Stimulated activated CD8-positive, alpha-beta memory T cell treated with anti-CD3 and anti-CD28 coated beads, Interleukin-15, amount 100 ng/mL, for 1 hour (primary cell): ENCODE measurements at regions not wholly inside any gene's neighbourhood (a gene's known extent, or its start where the extent isn't known, plus 50 kb on each side); places are given as distances from the start of the nearest gene placed in this dataset.

Experiments used
- DNase-seq: peaks from one replicate; pipeline ENCODE4 v3.0.0-alpha.2; 2020; ENCODE audit warnings: low read depth

DNA sequence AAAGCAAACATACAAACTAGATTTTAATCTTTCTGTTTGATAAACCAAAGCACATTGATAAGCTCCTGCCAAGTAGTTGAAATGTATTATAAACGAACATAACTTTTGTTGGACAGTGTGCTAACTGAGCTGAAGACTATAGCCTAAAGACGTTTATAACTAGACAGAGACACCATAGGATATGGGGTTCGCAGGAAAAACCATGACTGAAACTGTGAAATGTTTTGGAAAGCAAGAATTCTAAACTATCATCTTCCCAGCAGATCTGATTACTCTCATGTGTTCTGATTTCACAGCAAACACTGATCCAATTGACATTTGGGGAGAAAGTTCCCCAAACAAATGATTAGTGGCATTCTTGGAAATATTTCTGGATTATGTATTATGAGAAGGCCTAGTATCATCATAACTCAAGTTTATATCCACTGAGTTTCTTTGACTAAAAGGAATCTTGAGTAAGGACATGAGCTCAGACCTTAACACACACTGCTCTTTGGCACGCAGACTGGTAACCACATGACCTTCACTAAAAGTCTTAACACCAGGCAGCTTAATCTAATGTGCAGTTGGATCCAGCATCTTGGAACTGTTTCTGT is 375.2 kb downstream of the ZNF608 start:
- no peak for DNase-seq

DNA sequence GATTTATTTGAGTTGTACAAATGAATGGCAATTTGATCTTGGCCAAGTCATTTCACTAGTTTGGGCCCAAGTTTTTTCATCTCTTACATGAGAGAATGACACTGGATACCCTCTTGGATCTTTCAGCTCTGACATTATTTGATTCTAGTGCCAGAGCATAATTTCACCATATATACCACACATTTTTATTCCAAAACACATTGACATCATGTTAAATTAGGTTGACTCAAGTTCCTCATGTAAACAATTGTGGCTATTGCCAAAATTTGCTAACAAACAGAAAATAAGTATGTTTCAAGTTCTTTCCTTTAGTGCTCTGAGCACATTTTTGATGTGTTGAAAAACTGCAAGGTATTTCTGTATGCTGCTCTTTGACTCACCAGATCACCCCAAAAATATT is 375.8 kb downstream of the ZNF608 start:
- no peak for DNase-seq

DNA sequence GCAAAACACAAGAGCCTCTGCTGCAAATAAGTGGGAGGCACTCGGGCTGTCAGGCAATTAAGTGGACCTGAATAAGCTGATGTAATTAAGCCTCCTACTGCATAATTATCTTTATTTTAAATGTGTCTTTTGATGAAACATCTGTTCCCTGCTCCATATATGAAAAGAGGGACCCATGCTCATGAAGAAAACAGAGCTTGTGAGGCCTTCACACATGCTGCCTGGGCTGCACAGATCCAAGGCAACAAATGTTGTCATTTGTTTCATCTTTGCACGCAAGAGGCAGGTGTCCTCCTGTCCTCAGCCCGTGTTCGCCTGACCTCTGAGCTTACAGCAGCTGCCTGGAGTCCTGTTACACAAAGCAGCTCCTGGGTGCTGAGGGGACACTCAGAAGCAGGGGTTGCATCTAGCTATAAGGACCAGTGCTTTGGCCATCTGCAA is 381.1 kb downstream of the ZNF608 start:
- no peak for DNase-seq

DNA sequence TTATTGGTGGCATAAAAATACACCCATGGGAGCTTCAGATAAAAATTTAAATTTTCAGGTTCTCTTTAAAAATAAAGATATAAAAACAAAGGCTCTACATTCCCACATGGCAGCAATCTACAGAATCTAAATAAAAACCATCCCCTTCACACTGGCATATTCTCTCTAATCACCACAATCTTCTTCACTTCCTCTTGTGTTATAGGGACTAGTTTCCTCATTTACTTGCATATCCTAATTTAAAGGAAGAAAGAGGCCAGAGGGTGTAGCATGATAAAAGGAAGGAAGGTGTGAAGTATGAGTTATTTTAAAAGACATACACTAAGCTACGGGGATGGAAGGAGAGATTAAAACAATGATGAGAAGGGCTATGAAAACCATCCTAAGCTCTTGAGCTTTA is 390.5 kb downstream of the ZNF608 start:
- DNase-seq, result no peak

DNA sequence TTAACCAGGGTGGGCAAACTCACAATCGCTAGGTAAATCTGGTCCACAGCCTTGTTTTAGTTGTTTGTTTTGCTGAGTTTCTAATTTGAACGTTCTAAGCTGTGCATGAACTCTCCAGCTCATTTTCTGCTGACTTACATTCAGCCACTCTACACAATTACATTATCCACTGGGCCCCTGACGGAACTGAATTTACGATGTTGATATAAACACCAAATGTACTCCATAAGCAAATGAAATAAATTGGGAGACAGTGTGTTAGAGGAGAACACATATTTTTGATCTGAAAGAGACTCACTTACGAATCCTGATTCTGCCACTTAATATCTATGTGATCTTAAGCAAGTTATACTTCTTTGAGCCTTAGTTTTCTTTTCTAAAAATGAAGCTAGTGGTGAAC is 393.4 kb downstream of the ZNF608 start:
- no peak for DNase-seq

DNA sequence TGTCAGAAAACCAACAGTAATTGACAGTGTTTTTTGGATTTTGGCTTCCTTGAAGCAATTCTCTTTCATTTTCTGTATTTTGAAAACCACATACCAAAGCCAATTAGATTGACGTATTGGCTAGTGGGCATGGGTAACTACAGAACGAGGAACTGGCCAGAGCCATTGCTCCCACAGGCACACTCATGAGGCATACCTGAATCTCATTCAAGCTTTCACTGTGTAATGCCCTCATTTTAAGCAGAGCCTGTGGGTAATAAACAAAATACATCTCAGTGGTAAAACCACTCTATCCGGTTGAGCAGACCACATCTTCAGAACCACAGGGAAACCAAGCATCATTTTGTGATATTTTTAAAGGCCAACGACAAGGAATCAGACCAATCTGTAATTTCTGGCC is 394.1 kb downstream of the ZNF608 start:
- no peak for DNase-seq

DNA sequence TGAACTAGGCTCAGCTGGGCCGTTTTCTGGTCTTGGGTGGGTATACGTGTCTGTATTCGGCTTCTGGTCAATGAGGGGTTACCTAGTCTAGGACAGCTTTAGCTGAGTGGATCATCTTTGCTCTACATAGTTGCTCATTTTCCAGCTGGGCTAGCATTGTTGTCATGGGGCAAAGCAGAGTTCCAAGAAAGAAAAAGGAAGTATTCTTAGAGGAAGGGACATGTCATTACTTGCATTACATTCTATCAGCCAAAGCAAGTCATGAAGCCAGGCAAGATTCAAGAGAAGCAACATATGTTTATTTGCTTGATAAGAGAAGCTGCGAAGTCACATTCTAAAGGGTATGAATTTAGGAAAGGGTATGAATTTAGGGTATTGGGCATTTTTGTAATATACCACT is 396.5 kb downstream of the ZNF608 start:
- DNase-seq, result no peak

DNA sequence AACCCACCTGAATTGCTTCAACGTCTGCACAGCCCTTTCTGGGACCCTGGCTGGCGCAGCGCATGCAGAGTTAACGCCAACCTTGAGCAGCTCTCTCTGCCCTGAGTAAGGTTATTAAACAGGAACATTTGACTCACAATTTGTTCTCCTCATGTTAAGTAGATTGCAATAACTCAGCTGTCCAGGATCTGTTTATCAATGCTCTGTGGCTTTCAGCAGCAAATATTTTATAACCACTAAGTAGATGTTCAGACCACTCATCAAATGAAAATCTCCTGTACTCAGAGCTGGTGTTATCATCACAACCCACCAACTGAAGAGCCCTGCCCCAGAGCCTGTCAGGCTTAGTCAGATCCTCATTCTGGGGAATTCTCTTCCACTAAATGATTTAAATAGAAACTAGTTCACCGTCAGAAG is 403.0 kb downstream of the ZNF608 start:
- no peak for DNase-seq

DNA sequence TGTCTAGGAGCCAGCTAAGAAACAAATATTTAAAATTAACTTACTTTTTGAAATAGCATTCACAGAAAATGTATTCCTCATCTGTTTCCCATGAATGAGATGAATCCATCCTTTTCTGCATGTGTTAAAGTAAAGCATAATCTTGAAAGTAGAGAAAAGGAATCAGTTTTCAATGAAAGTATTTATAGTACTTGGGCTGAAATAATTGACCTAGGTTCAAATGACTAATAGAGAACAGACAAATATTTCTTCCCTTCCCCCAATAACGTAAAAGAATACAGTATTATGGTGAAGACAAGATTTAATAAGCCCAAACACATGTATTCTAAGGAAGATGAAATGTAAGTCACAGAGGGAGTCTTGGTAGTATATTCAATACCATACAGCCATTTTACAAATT is 403.5 kb downstream of the ZNF608 start:
- no peak for DNase-seq

DNA sequence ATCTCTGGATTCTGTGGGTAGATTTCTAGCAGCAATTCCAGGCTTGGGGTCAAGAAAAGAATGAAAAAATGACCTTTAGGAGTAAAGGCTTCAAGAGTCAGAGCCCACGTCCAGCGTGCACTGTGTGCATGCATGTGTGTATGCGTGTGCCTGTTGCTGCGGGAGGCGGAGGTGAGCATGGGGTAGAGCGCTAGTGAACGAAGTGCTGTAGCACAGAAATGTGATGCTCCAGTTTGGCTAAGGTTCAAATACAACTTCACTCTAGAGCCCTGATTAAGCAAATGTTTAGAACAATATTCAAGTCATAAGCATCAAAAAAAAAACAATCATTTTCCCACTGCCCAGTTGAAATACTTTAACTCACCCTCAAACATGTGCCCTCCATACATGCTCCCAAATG is 403.9 kb downstream of the ZNF608 start:
- no peak for DNase-seq

DNA sequence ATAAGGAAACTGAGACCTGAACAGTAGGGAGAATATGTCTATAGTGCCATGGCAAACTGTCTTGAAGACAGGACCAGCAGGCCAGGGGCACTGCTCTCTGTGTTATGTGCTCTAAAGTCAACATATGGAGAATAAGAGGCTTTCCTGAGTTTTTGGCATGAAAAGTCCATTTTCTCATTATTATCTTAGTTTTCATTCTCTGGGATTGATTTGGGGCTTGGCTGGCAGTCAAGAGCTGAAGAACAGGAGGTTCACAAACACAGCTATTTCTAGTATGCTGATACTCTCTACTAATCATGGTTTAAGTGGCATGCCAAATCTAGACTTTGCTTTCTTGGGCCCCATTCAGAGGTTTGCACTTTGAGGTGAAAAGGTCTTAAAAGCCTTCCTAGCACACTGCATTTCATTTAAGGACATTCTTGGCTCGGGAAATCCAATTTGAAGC is 404.4 kb downstream of the ZNF608 start:
- DNase-seq, result no peak

DNA sequence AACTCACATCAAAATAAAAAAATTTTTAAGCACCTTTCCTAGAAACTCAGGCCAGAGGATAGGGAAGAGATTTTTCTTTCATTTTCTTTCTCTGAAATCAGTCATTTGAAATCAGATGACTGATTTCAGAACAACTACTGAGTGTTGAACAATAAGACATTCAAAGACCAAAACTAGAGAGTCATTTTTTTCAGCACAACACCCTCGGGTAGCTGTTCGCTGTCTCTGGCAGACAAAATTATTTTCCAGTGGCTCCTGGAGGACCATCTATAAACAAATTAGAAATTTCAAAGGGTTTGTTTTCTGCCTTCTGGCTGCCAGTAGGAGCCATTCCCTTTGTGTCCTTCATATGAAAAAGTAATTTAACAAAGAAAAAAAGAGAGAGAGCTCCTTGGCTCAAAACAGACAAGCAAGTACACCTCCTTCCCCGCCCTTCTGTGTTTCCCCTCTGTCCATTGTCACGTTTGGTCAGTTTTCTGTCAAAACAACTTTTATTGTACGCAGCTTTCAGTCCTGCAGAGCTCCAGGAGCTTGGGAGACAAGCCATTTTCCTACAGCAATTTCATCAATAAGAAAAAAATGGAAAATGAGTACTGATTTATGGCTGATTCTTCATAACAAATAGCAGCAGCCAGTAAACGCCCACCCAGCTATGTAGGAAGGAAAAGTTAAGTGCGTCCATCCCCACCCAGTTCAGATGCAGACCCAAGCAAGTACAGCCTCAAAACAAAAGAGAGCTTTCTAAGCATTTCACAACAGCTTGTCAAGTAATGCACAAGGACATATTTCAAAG is 405.2 kb downstream of the ZNF608 start:
- no peak for DNase-seq

DNA sequence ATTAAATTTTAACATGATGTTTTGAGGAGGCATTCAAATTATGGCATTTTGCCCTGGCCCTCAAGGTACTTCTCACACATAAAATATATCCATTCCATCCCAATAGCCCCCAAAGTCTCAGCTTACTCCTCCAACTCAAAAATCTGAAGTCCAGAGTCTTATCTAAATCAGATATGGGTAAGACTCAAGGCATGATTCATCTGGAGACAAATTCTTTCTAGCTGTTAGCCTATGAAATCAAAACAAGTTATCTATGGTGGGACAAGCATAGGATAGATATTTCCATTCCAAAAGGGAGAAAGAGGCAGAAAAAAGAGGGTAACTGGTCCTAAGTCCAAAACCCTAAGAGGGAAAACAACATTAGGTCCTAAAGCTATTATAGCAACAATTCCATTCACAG is 408.4 kb downstream of the ZNF608 start:
- DNase-seq, result no peak

DNA sequence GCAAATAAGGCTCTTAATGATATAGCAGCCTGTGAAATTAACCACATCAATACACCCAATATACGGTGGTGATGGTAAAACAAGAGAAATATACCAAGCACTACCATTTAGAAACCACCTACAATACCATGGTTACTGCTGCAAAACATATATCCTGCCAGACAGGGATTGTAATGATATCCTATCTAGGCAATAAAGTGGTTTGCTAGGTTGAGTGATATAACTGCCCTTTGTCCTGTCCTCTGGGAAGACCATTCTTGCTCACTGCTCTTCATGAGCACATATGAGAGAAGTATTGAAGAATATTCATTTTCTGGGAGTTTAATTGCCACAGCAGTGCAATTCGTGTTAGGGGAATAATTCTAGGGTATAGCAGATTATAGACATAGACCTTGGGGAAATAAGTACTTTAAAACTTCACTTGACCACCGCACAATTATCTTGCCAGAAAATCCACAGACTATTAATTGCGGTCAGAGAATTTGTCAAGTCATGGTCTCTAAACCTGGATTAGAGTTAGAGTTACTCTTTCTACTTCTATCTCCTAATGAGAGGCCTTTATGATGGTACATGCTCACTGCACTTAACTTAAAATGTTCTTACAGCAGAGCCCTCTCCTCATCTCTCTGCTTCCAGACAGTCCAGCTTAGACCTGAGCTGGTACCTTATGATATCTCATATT is 413.0 kb downstream of the ZNF608 start:
- DNase-seq, result no peak

DNA sequence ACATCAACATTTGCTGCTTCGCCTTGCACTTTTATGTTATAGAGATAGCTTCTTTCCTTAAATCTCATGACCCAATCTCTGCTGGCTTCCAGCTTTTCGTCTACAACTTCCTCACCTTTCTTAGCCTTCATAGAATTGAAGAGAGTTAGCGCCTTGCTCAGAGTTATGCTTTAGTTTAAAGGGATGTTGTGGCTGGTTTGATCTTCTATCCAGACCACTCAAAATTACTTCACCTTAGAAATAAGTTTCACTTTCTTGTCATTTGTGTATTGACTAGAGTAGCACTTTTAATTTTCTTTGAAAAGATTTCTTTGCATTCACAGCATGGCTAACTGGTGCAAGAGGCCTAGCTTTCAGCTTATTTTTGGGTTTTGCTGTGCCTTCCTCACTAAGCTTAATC is 414.2 kb downstream of the ZNF608 start:
- no peak for DNase-seq

DNA sequence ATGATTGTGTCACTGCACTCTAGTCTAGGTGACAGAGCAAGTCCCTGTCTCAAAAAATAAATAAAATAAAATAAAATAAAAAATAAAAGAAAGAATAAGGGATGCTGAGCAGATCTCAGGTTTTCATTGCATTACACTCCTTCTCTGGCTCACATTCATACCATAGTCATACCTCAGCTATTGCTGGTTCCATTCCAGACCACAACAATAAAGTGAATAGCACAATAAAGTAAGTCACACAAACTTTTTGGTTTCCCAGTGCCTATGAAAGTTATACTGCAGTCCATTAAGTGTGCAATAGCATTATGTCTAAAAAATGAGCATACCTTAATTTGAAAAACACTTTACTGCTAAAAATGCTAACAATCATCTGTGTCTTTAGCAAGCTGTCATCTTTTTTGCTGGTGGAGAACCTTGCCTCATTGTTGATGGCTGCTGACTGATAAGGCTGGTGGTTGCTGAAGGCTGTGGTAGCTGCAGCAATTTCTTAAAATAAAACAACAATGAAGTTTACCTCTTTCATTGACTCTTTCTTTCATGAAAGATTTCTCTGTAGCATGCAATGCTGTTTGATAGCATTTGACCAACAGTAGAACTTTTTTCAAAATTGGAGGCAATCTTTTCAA is 415.7 kb downstream of the ZNF608 start:
- DNase-seq, result no peak

DNA sequence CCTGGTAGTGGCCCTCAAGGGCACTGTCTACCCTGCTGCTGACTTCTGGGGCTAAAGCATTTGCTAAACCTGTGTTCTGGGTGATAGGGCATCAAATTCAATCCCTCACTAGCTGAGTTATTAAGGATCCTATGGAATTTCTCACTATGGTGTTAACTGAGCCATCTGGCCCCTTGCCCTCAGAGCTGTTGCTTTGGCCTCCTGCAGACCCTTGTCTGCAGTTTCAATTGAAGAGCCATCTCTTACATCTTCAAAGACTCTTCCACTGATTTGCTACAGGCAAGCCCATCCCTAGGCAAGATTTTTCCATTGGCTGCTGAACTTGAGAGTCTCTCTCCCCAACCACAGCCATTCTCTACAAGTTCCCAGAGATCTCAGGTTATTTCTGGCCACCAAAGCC is 418.2 kb downstream of the ZNF608 start:
- DNase-seq, result no peak

DNA sequence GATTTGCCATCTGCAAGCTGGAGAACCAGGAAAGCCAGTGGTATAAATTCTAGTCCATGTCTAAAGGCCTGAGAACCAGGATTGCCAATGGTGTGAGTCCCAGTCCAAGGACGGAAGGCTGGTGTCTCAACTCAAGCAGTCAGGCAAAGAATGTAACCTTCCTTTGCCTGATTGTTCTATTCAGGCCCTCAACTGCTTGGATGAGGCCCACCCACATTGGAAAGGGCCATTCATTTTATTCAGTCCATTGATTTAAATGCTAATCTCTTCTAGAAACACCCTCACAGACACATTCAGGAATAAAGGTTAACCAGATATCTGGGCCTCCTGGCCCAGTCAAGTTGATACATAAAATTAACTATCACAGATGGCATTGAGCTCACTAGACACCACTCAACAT is 427.8 kb downstream of the ZNF608 start:
- no peak for DNase-seq

DNA sequence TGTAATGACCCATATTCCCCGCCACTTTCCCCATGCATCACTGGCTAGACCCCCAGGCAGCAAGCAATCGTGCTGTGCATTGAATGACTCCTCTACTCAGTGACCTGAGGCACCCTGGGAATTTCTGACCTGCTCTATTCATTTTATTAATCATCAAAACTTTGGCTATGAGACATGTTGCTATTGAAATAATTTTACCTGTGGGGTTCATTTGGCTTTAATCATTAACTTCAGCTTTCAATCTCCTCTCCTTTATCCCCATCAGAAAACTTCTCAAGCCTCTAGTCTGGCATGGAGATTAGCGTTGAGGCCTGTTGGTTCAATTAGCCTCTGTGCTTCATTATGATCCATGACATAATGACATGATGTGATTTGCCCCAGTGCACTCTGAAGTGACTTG is 429.0 kb downstream of the ZNF608 start:
- DNase-seq, result no peak

DNA sequence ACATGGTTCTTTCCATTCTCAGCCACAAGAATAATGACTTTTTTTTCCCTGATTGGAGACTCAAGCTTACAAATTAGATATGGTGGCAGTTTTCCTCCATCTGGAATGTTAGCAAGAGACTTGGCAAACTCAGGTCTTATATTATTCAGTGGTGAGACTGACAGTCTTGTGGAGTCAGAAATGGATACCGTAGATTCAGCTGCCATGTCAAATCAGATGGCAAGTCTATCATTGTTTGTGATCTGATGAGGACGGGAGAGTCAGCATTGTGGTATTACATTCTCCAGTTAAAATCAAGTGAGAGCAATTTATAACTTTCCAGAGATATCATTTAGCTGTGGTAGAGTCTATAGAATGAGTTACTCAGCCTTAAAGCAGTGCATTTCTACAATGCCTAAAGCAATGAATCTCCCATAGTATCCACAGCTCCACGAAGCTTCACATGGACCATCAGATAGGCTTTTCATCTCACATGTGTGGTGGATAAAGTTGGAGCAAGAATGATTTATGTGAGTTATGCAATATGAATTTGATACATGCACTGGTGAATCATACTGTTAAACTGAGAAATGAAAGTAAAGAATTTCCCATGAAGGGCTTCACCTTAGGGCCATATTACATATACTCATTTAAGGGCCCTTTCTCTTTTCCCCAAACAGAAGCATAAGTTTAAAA is 430.6 kb downstream of the ZNF608 start:
- no peak for DNase-seq

DNA sequence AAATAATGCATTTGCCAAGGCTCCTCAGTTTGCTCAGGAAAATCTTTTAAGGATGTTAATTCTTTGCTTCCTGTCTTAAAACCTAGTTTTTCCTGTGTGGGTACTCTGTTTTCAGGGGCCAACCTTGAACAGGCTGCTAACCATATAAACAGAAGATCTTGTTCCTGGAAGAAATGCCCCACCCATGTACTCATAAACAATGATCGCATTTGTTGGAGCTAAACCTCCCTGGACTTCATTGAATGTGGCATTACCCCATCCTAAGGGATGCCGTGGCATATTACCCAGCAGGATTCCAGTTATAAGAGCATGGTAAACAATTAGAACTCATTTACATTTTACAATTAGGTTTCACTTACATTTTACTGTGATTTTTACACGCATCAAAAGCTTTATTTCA is 436.0 kb downstream of the ZNF608 start:
- DNase-seq, result no peak

DNA sequence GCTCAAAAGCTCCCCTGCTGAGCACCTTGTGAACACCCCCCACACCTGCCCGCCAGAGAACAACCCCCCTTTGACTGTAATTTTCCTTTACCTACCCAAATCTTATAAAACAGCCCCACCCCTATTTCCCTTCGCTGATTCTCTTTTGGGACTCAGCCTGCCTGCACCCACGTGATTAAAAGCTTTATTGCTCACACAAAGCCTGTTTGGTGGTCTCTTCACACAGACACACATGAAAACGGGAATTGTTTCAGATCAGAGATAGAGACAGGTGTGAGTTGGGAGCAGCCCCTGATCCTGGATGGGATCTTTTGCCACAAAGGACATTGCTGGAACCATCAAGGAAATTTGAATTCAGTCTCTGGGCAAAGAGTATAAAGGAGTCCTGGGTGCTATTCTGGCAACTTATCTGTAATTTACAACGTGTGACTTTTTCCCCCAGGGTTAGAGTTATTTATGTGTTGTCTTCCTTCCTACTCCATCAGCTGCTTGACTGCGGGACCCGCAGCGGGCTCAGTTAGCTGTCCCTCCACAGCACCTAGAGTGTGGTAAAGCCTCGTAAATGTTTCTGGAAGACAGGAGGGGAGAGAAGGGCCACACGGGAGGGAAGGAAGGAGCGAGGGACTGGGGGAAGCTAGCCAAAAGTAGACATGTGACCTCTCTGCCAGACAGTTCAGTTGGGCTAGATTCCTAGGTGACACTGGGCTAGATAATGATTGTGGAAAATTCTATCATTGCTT is 437.0 kb downstream of the ZNF608 start:
- no peak for DNase-seq
